Vagina (tissue), 2 donors: ENCODE measurements at regions not wholly inside any gene's neighbourhood (a gene's known extent, or its start where the extent isn't known, plus 50 kb on each side); places are given as distances from the start of the nearest gene placed in this dataset.
A peak's percentile ranks its signal among the peaks of the same experiment; 100 is the strongest.

ENCODE experiments used
- DNase-seq, 2 donors: peaks; one replicate each; pipeline ENCODE4 v3.0.0-alpha.2; 2017; ENCODE audit errors: extremely low spot score in 2 of 2
- H3K27ac ChIP-seq: fragments of 200-600 bp; sonication (generic); one replicate; pipeline ENCODE4 v1.5.1; 2019
- H3K27me3 ChIP-seq: fragments of 200-600 bp; sonication (generic); one replicate; pipeline ENCODE4 v1.5.1; 2019
- H3K36me3 ChIP-seq, 2 donors: fragments of 200-600 bp; sonication (generic); one replicate each; pipeline ENCODE4 v1.5.1; 2017 to 2019
- H3K4me1 ChIP-seq: fragments of 200-600 bp; sonication (generic); one replicate; pipeline ENCODE4 v1.5.1; 2019
- H3K4me3 ChIP-seq, 2 donors: fragments of 200-600 bp; sonication (generic); 1 replicate in 1 of 2; 2 replicates in 1 of 2; pipeline ENCODE4 v1.5.1; 2016 to 2019
- H3K9me3 ChIP-seq: fragments of 200-600 bp; sonication (generic); one replicate; pipeline ENCODE4 v1.5.1; 2019
- POLR2A ChIP-seq, 2 donors: fragments of 450-650 bp; IDR thresholded peaks; one replicate each; pipeline ENCODE4 v1.6.1; 2017; ENCODE audit warnings: antibody characterized with exemption in 2 of 2, mild to moderate bottlenecking in 2 of 2, moderate library complexity in 2 of 2
- POLR2AphosphoS5 ChIP-seq, 2 donors: sonication (generic); formaldehyde crosslinking; IDR thresholded peaks; one replicate each; pipeline ENCODE4 v1.9.0; 2017; ENCODE audit warnings: antibody characterized with exemption in 2 of 2, mild to moderate bottlenecking in 2 of 2, low read depth in 1 of 2; ENCODE audit not compliant: insufficient read depth in 1 of 2
- intact Hi-C: fragments of 100-400 bp; cut with DNase I; formaldehyde crosslinking; loops from one replicate; pipeline ENCODE4 v1.15.1; 2023
- TF ChIP-seq, protein P1 (sequence below), 3 experiments: fragments of 450-650 bp in 2 of 3; fragments of 200-600 bp in 1 of 3; sonication (generic) in 1 of 3; IDR thresholded peaks; one replicate each; pipeline ENCODE4 v1.5.1; 2017 to 2019; ENCODE audit warnings: antibody characterized with exemption in 3 of 3, mild to moderate bottlenecking in 2 of 3, moderate library complexity in 2 of 3

DNA sequence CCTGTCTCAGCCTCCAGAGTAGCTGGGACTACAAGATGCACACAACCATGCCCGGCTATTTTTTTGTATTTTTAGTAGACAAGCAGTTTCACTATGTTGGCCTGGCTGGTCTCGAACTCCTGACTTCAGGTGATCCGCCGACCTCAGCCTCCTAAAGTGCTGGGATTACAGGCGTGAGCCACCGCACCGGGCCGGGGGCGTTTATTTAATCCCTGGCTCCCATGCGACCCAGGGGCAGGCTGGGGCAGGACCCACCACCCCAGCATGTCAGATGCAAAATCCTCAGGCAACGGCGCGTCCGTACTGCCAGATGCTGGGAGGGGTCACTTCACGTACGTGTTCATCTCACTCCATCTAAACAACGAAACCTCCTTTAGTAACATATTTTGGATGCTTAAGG lies 518.7 kb upstream of the NOX3 start:
- H3K4me3 ChIP-seq, result no peak overlapping the region
- H3K27ac ChIP-seq, result peak overlapping the region; percentile 48

DNA sequence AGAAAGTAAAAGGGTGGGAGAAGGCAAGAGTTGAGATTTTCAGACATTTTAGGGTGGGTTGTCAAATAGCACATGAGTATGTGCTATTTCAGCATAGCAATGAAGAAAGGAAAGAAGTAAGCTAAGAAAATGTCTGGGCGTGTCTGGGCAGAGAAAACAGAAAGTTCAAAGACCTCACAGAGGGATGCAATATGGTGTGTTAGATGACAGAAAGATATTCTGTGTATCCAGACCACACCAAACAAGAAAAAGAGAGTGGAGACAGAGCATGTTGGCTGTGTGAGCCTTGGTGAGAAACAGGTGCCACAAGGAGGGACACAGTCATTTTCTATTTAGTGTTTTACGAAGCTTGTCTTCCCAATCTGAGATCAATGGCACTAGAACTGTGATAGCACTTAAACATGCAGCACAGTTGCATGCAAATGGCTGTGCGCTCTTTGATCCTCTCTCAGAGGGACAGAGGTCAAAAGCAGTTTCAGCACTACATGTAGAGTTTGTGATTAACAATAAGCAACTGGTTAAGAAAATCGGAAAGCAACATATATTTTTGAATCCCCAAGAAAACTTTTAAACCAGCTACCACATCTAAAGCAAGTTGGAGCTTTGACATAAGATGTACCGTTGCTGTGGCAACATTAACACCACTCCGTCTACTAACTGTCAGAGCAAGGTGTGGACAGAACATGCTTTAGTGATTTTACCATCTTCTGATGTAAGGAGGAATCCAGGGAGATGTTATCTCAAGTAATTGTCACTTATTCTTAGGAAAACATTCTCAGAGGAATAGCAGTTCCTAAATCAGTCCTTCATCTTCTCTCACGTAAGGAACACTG lies 515.5 kb upstream of the NOX3 start:
- no peak overlapping the region for H3K4me3 ChIP-seq
- H3K4me1 ChIP-seq, result no peaks in the 10 kb centered on the region
- no peak for TF ChIP-seq POLR2A (IDR thresholded peaks at IDR 0.05)
- no peak for TF ChIP-seq POLR2AphosphoS5 (IDR thresholded peaks at IDR 0.05; ENCODE audit: insufficient read depth in 1 of 2, low read depth in 1 of 2)
- TF ChIP-seq, protein P1, sequence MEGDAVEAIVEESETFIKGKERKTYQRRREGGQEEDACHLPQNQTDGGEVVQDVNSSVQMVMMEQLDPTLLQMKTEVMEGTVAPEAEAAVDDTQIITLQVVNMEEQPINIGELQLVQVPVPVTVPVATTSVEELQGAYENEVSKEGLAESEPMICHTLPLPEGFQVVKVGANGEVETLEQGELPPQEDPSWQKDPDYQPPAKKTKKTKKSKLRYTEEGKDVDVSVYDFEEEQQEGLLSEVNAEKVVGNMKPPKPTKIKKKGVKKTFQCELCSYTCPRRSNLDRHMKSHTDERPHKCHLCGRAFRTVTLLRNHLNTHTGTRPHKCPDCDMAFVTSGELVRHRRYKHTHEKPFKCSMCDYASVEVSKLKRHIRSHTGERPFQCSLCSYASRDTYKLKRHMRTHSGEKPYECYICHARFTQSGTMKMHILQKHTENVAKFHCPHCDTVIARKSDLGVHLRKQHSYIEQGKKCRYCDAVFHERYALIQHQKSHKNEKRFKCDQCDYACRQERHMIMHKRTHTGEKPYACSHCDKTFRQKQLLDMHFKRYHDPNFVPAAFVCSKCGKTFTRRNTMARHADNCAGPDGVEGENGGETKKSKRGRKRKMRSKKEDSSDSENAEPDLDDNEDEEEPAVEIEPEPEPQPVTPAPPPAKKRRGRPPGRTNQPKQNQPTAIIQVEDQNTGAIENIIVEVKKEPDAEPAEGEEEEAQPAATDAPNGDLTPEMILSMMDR (IDR thresholded peaks at IDR 0.05), result no peak
- intact Hi-C loops, result no loop called here
- DNase-seq, result no peak
- H3K27ac ChIP-seq, result no peak overlapping the region
- no peaks in the 10 kb centered on the region for H3K36me3 ChIP-seq
- no peaks in the 10 kb centered on the region for H3K27me3 ChIP-seq
- H3K9me3 ChIP-seq, result no peaks in the 10 kb centered on the region

More for the DNA sequence above, 518.7 kb upstream of the NOX3 start:
- no peak for TF ChIP-seq POLR2AphosphoS5 (IDR thresholded peaks at IDR 0.05; ENCODE audit: insufficient read depth in 1 of 2, low read depth in 1 of 2)
- TF ChIP-seq, protein P1 (IDR thresholded peaks at IDR 0.05), result no peak
- TF ChIP-seq POLR2A (IDR thresholded peaks at IDR 0.05), result no peak
- H3K27me3 ChIP-seq, result no peaks in the 10 kb centered on the region
- peaks cover 5% of the 10 kb centered on the region for H3K4me1 ChIP-seq
- H3K9me3 ChIP-seq, result no peaks in the 10 kb centered on the region
- DNase-seq, result no peak
- intact Hi-C loops, result no loop called here
- H3K36me3 ChIP-seq, result no peaks in the 10 kb centered on the region

DNA sequence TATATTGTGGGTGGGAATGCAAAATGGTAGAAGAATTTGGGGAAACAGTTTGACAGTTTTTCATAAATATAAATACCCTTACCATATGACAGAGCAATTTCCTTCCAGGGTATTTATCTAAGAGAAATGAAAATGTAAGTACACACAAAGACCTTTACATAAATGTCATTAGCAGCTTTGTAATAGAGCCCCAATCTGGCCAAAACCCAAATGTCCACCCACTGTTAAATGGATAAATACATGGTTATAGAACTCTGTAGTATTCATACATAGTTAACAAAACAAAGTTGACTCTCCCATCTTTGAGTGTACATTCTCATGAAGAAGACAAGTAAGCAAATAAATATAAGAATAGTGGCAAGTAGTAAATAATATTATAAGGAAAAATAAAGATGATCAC lies 514.8 kb upstream of the NOX3 start:
- no peak overlapping the region for H3K4me3 ChIP-seq
- H3K27ac ChIP-seq, result no peak overlapping the region
- TF ChIP-seq, protein P1 (IDR thresholded peaks at IDR 0.05), result no peak
- TF ChIP-seq POLR2AphosphoS5 (IDR thresholded peaks at IDR 0.05; ENCODE audit: insufficient read depth in 1 of 2, low read depth in 1 of 2), result no peak
- TF ChIP-seq POLR2A (IDR thresholded peaks at IDR 0.05), result no peak
- H3K9me3 ChIP-seq, result no peaks in the 10 kb centered on the region
- no peaks in the 10 kb centered on the region for H3K27me3 ChIP-seq
- intact Hi-C loops, result no loop called here
- no peaks in the 10 kb centered on the region for H3K4me1 ChIP-seq
- no peaks in the 10 kb centered on the region for H3K36me3 ChIP-seq
- DNase-seq, result no peak

DNA sequence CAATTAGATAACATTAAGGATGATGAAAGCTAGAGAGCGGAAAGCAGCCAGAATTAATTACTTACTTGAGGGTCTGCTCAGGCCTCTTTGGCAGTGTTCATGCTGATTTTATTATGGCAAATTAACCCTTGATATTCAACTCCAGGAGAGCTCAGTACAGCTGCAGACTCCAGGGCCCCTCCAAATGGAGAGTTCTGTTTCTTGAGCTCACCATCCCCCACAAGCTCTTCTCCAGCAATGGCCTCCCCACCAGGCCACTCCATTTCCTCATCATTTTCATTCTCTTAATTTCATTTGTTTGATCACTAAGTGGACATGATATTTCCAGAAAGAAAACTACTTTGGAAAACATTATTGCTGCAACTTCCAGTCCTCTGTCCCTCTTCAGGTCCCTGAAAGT lies 513.3 kb upstream of the NOX3 start:
- H3K36me3 ChIP-seq, result no peaks in the 10 kb centered on the region
- intact Hi-C loops, result no loop called here

More for the DNA sequence above, 513.3 kb upstream of the NOX3 start:
- H3K9me3 ChIP-seq, result no peaks in the 10 kb centered on the region
- no peak for DNase-seq
- TF ChIP-seq POLR2A (IDR thresholded peaks at IDR 0.05) (no peak), POLR2AphosphoS5 (IDR thresholded peaks at IDR 0.05; ENCODE audit: insufficient read depth in 1 of 2, low read depth in 1 of 2) (no peak)
- TF ChIP-seq, protein P1 (IDR thresholded peaks at IDR 0.05), result no peak
- H3K27ac ChIP-seq, result no peak overlapping the region
- no peaks in the 10 kb centered on the region for H3K4me1 ChIP-seq
- no peak overlapping the region for H3K4me3 ChIP-seq
- H3K27me3 ChIP-seq, result no peaks in the 10 kb centered on the region
